Gastrocnemius medialis (tissue), 4 donors: ENCODE measurements at regions not wholly inside any gene's neighbourhood (a gene's known extent, or its start where the extent isn't known, plus 50 kb on each side); places are given as distances from the start of the nearest gene placed in this dataset.
"Not testable (repeated sequence)": the region's sequence is repeated elsewhere in the genome, so short reads cannot be mapped to it uniquely, and the experiment has no call there.

Source experiments
- CTCF ChIP-seq, 5 experiments: fragments of 450-650 bp in 3 of 5; fragments of 200-600 bp in 2 of 5; sonication (generic) in 2 of 5; IDR thresholded peaks in 4 of 5; conservative IDR thresholded peaks in 1 of 5; 1 replicate in 4 of 5; 2 replicates in 1 of 5; pipeline ENCODE4 v1.5.1; 2016 to 2019; ENCODE audit warnings: antibody characterized with exemption in 5 of 5, mild to moderate bottlenecking in 3 of 5, moderate library complexity in 3 of 5
- POLR2A ChIP-seq, 2 donors: fragments of 450-650 bp; IDR thresholded peaks; one replicate each; pipeline ENCODE4 v1.6.1; 2017; ENCODE audit warnings: antibody characterized with exemption in 2 of 2, mild to moderate bottlenecking in 2 of 2, moderate library complexity in 2 of 2

GRCh38 chr16:64343820-64344443 is 777.9 kb downstream of the CDH11 start:
- TF ChIP-seq CTCF (IDR thresholded peaks at IDR 0.05 in 4 of 5, conservative IDR thresholded peaks at IDR 0.05 in 1 of 5); POLR2A (IDR thresholded peaks at IDR 0.05): not testable (repeated sequence)
